IMR-90 (cell line): ENCODE measurements at regions not wholly inside any gene's neighbourhood (a gene's known extent, or its start where the extent isn't known, plus 50 kb on each side); places are given as distances from the start of the nearest gene placed in this dataset.

Experiments used
- ATAC-seq: fragments of 200-7000 bp; cut with Tn5 transposase; 2 replicates; pipeline ENCODE4 v1.9.1; 2020; ENCODE audit warnings: low read depth, mild to moderate bottlenecking, moderate library complexity
- BruUV-seq: library from RNA; stranded (reverse); fragments of 400-500 nt; replicated peaks from 2 replicates; lab custom pipeline; 2021; lab: Mats Ljungman, UMichigan
- CTCF ChIA-PET: fragments of 300-600 bp; formaldehyde crosslinking; extraction: SDS; loops from one replicate; lab custom pipeline; 2021; ENCODE audit warnings: antibody characterized with exemption; lab: Yijun Ruan, JAX
- POLR2A ChIA-PET: fragments of 300-600 bp; sonication (Branson Sonifier 250); formaldehyde crosslinking; loops from one replicate; lab custom pipeline; 2022; ENCODE audit warnings: antibody characterized with exemption; ENCODE audit not compliant: unreplicated experiment; lab: Charles Lee
- DNase-seq: peaks from one replicate; pipeline ENCODE4 v3.0.0; 2013
- H2AFZ ChIP-seq: replicated peaks from 2 replicates; pipeline ENCODE3; 2013; ENCODE audit warnings: low read length, mild to moderate bottlenecking; ENCODE audit not compliant: poor library complexity
- H2AK5ac ChIP-seq: 2 replicates; pipeline ENCODE4 v1.6.1; 2013; ENCODE audit warnings: low read depth, low read length, inconsistent platforms
- H2AK9ac ChIP-seq: replicated peaks from 2 replicates; pipeline ENCODE3; 2013; ENCODE audit warnings: mild to moderate bottlenecking, low read depth, low read length, moderate library complexity; ENCODE audit not compliant: poor library complexity
- H2BK120ac ChIP-seq: 2 replicates; pipeline ENCODE4 v1.6.1; 2013; ENCODE audit warnings: low read depth, low read length, inconsistent platforms
- H2BK15ac ChIP-seq: 3 replicates; pipeline ENCODE4 v1.6.1; 2013; ENCODE audit warnings: low read depth, low read length, inconsistent platforms
- H2BK20ac ChIP-seq: 2 replicates; pipeline ENCODE4 v1.6.1; 2013; ENCODE audit warnings: low read depth, mild to moderate bottlenecking, inconsistent platforms, low read length, moderate library complexity
- H2BK5ac ChIP-seq: 2 replicates; pipeline ENCODE4 v1.6.1; 2013; ENCODE audit warnings: mild to moderate bottlenecking, low read depth, low read length, inconsistent platforms; ENCODE audit not compliant: poor library complexity, severe bottlenecking
- H3K14ac ChIP-seq: replicated peaks from 2 replicates; pipeline ENCODE4 v1.6.1; 2013; ENCODE audit warnings: low read depth, low read length, inconsistent platforms
- H3K18ac ChIP-seq: 2 replicates; pipeline ENCODE4 v1.6.1; 2013; ENCODE audit warnings: low read depth, low read length, control low read depth
- H3K23ac ChIP-seq: 2 replicates; pipeline ENCODE4 v1.6.1; 2013; ENCODE audit warnings: low read depth, low read length, inconsistent platforms
- H3K27ac ChIP-seq: 2 replicates; pipeline ENCODE4 v1.5.1; 2013; ENCODE audit warnings: mild to moderate bottlenecking, control low read depth, low read length; ENCODE audit not compliant: insufficient read depth
- H3K27me3 ChIP-seq: 2 replicates; pipeline ENCODE4 v1.6.1; 2013; ENCODE audit warnings: low read length; ENCODE audit not compliant: control insufficient read depth, insufficient read depth
- H3K36me3 ChIP-seq: 2 replicates; pipeline ENCODE4 v1.6.1; 2013; ENCODE audit warnings: low read length, mixed read lengths; ENCODE audit not compliant: control insufficient read depth, insufficient read depth
- H3K4ac ChIP-seq: 2 replicates; pipeline ENCODE4 v1.6.1; 2013; ENCODE audit warnings: low read depth, low read length, inconsistent platforms
- H3K4me1 ChIP-seq: 2 replicates; pipeline ENCODE4 v1.6.1; 2013; ENCODE audit warnings: low read length, mixed read lengths; ENCODE audit not compliant: control insufficient read depth, insufficient read depth
- H3K4me2 ChIP-seq: 2 replicates; pipeline ENCODE4 v1.6.1; 2013; ENCODE audit warnings: low read depth, mild to moderate bottlenecking, control low read depth, low read length, moderate library complexity
- H3K4me3 ChIP-seq: 2 replicates; pipeline ENCODE4 v1.5.1; 2013; ENCODE audit warnings: low read depth, mild to moderate bottlenecking, control low read depth, low read length, moderate library complexity; ENCODE audit not compliant: insufficient read depth
- H3K56ac ChIP-seq: 2 replicates; pipeline ENCODE4 v1.6.1; 2013; ENCODE audit warnings: low read length, inconsistent platforms; ENCODE audit not compliant: insufficient read depth; ENCODE audit errors: extremely low read depth
- H3K79me1 ChIP-seq, 2 experiments: 2 replicates each; pipeline ENCODE4 v1.6.1; 2013; ENCODE audit warnings: low read length in 2 of 2, inconsistent platforms in 1 of 2, low read depth in 1 of 2
- H3K9ac ChIP-seq: 2 replicates; pipeline ENCODE4 v1.6.1; 2013; ENCODE audit warnings: low read depth, low read length, control low read depth
- H3K9me1 ChIP-seq: 2 replicates; pipeline ENCODE4 v1.6.1; 2013; ENCODE audit warnings: low read length, inconsistent platforms; ENCODE audit not compliant: insufficient read depth
- H3K9me3 ChIP-seq: 2 replicates; pipeline ENCODE4 v1.6.1; 2013; ENCODE audit warnings: low read length; ENCODE audit not compliant: control insufficient read depth, insufficient read depth
- H4K20me1 ChIP-seq: 2 replicates; pipeline ENCODE4 v1.6.1; 2013; ENCODE audit warnings: low read length, inconsistent platforms; ENCODE audit not compliant: insufficient read depth
- H4K5ac ChIP-seq: 2 replicates; pipeline ENCODE4 v1.6.1; 2013; ENCODE audit warnings: mild to moderate bottlenecking, low read depth, low read length, control low read depth
- H4K8ac ChIP-seq, 2 experiments: 2 replicates each; pipeline ENCODE4 v1.6.1; 2013; ENCODE audit warnings: low read depth in 2 of 2, low read length in 2 of 2, control low read depth in 1 of 2, inconsistent platforms in 1 of 2
- H4K91ac ChIP-seq: 2 replicates; pipeline ENCODE4 v1.6.1; 2013; ENCODE audit warnings: low read depth, low read length, inconsistent platforms; ENCODE audit not compliant: insufficient read depth
- BHLHE40 ChIP-seq: fragments of 150-350 bp; IDR thresholded peaks from 2 replicates; pipeline ENCODE4 v1.6.1; 2016; ENCODE audit warnings: mild to moderate bottlenecking, low read depth, low read length
- CEBPB ChIP-seq: IDR thresholded peaks from 2 replicates; pipeline ENCODE4 v1.6.1; 2012; ENCODE audit warnings: low read depth, low read length, improper control_type of control experiment
- MAFK ChIP-seq: IDR thresholded peaks from 2 replicates; pipeline ENCODE4 v1.6.1; 2012; ENCODE audit warnings: low read depth, low read length, improper control_type of control experiment
- MAZ ChIP-seq: IDR thresholded peaks from 2 replicates; pipeline ENCODE4 v1.6.1; 2012; ENCODE audit warnings: low read depth, mild to moderate bottlenecking, low read length, improper control_type of control experiment, moderate library complexity, borderline replicate concordance
- POLR2A ChIP-seq: IDR thresholded peaks from 2 replicates; pipeline ENCODE4 v1.6.1; 2012; ENCODE audit warnings: mild to moderate bottlenecking, low read depth, low read length
- WGBS, 2 experiments: methylation state at CpG; one replicate each; pipeline versions ENCODE4 v1.1.5 to v1.1.7; 2013; ENCODE audit warnings: missing lambda C conversion rate in 2 of 2; ENCODE audit not compliant: insufficient read length in 1 of 2; ENCODE audit errors: extremely low coverage in 2 of 2; 5-methylcytosine and 5-hydroxymethylcytosine counted together
- dilution Hi-C: fragments of 300-500 bp; cut with HindIII; formaldehyde crosslinking; loops from one replicate; pipeline ENCODE4 v1.14.3; 2018; ENCODE audit warnings: low sequenced_read_pairs; ENCODE audit not compliant: unreplicated experiment
- in situ Hi-C: fragments of 300-500 bp; cut with MboI; formaldehyde crosslinking; loops from 3 replicates; pipeline ENCODE4 v1.14.3; 2019; ENCODE audit warnings: low sequenced_read_pairs, inconsistent platforms, mixed read lengths
- intact Hi-C: fragments of 100-400 bp; cut with micrococcal nuclease; formaldehyde crosslinking; loops from 2 replicates; pipeline ENCODE4 v1.10.0; 2022
- TF ChIP-seq, protein P1 (sequence below): conservative IDR thresholded peaks from 2 replicates; pipeline ENCODE4 v1.5.1; 2012; ENCODE audit warnings: mild to moderate bottlenecking, low read depth, low read length, improper control_type of control experiment
- TF ChIP-seq, protein P2 (sequence below): fragments of 150-350 bp; IDR thresholded peaks from 2 replicates; pipeline ENCODE4 v1.6.1; 2016; ENCODE audit warnings: low read depth, mild to moderate bottlenecking, low read length, moderate library complexity, borderline replicate concordance
- TF ChIP-seq, protein P3 (sequence below): fragments of 150-350 bp; IDR thresholded peaks from 2 replicates; pipeline ENCODE4 v1.6.1; 2017; ENCODE audit warnings: mild to moderate bottlenecking, antibody characterized with exemption, low read length, low read depth

DNA sequence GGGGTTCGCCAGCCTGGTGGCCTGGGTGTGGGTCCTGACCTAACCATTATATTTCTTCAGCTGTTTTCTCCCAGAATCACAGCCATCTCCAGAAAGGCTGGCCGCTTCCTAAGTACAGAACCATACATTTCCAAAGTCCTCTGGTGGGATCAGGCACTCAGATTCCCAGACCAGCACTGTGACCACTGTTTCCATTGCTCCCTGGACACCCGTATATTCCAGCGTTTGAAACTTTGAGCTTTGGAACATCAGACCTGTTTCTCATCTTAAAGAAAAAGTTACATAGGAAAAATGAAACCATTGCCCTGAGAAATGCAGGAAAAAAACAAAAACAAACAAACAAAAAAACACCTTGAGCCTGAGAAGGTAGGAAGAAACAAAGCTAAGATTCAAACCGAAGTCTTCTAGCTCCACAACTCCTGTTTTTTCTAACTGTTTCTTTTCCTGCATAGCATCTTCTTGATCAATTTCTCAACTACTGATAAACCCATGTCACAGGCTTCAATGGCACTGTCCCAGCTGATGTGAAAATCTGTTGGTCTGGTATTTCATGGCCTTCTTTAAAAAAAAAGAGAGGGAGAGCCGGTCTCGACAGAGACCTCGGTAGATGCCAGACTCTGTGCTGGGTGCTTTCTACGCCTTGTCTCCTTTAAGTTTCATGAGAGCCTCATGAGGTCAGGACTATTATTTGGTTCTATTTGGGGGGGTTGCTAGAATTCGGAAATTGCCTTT is 221.3 kb downstream of the TOMM20 start:
- H3K4me2 ChIP-seq: no peak overlapping the region
- DNase-seq: no peak
- ATAC-seq: no peak; the same call in 1 of the 2 replicates
- H4K91ac ChIP-seq: no peak overlapping the region
- in situ Hi-C loops: no loop called here
- BruUV-seq: no TSS peak
- H3K79me1 ChIP-seq: no peaks in the 10 kb centered on the region
- no peak overlapping the region for H3K18ac ChIP-seq
- dilution Hi-C loops: no loop called here
- H3K27me3 ChIP-seq: no peaks in the 10 kb centered on the region
- H3K9ac ChIP-seq: no peak overlapping the region
- peaks cover 5% of the 10 kb centered on the region; the same call in 1 of the 2 replicates for H3K4me1 ChIP-seq
- H2BK15ac ChIP-seq: no peak overlapping the region
- H3K56ac ChIP-seq: no peak overlapping the region
- H3K4me3 ChIP-seq: no peak overlapping the region
- H2AFZ ChIP-seq: no peak overlapping the region
- H2BK20ac ChIP-seq: no peak overlapping the region
- no peaks in the 10 kb centered on the region for H3K36me3 ChIP-seq
- H2AK9ac ChIP-seq: no peak overlapping the region
- H3K9me1 ChIP-seq: peaks cover 7% of the 10 kb centered on the region; the same call in 1 of the 2 replicates
- POLR2A ChIA-PET: no interaction called here
- no peaks in the 10 kb centered on the region for H4K20me1 ChIP-seq
- H3K4ac ChIP-seq: no peak overlapping the region
- no peak overlapping the region for H2AK5ac ChIP-seq
- TF ChIP-seq, protein P1, sequence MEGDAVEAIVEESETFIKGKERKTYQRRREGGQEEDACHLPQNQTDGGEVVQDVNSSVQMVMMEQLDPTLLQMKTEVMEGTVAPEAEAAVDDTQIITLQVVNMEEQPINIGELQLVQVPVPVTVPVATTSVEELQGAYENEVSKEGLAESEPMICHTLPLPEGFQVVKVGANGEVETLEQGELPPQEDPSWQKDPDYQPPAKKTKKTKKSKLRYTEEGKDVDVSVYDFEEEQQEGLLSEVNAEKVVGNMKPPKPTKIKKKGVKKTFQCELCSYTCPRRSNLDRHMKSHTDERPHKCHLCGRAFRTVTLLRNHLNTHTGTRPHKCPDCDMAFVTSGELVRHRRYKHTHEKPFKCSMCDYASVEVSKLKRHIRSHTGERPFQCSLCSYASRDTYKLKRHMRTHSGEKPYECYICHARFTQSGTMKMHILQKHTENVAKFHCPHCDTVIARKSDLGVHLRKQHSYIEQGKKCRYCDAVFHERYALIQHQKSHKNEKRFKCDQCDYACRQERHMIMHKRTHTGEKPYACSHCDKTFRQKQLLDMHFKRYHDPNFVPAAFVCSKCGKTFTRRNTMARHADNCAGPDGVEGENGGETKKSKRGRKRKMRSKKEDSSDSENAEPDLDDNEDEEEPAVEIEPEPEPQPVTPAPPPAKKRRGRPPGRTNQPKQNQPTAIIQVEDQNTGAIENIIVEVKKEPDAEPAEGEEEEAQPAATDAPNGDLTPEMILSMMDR: no peak
- TF ChIP-seq MAFK (no peak), BHLHE40 (no peak), MAZ (no peak), CEBPB (no peak), POLR2A (no peak)
- TF ChIP-seq, protein P2, sequence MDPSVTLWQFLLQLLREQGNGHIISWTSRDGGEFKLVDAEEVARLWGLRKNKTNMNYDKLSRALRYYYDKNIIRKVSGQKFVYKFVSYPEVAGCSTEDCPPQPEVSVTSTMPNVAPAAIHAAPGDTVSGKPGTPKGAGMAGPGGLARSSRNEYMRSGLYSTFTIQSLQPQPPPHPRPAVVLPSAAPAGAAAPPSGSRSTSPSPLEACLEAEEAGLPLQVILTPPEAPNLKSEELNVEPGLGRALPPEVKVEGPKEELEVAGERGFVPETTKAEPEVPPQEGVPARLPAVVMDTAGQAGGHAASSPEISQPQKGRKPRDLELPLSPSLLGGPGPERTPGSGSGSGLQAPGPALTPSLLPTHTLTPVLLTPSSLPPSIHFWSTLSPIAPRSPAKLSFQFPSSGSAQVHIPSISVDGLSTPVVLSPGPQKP: no peak
- TF ChIP-seq, protein P3, sequence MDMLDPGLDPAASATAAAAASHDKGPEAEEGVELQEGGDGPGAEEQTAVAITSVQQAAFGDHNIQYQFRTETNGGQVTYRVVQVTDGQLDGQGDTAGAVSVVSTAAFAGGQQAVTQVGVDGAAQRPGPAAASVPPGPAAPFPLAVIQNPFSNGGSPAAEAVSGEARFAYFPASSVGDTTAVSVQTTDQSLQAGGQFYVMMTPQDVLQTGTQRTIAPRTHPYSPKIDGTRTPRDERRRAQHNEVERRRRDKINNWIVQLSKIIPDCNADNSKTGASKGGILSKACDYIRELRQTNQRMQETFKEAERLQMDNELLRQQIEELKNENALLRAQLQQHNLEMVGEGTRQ: no peak
- CTCF ChIA-PET: interaction anchor here (0.6 to 1.3 kb wide), 2 partner anchors 13 to 58 kb away, joined by 3 read pairs; no protein-coding TSS in a partner anchor
- H2BK5ac ChIP-seq: no peak overlapping the region
- no peak overlapping the region for H3K23ac ChIP-seq
- no peak overlapping the region for H3K27ac ChIP-seq
- H4K8ac ChIP-seq: no peak overlapping the region
- intact Hi-C loops: no loop called here
- H4K5ac ChIP-seq: no peak overlapping the region; the same call in 1 of the 2 replicates
- no peak overlapping the region for H3K14ac ChIP-seq
- no peaks in the 10 kb centered on the region for H3K9me3 ChIP-seq
- WGBS, 2 experiments: 100% methylated on average over 2 of the region's 10 CpGs; no CpG with 5 or more reads in 1 of the 2 experiments
- H2BK120ac ChIP-seq: no peak overlapping the region
